ENCODE measurements at regions not wholly inside any gene's neighbourhood (a gene's known extent, or its start where the extent isn't known, plus 50 kb on each side); places are given as distances from the start of the nearest gene placed in this dataset.

- TF ChIP-seq CTCF (IDR thresholded peaks at IDR 0.05; ENCODE audit: borderline replicate concordance, extremely low read depth, low read length, poor library complexity, severe bottlenecking): no peak
- TF ChIP-seq EZH2 (IDR thresholded peaks at IDR 0.05; ENCODE audit: borderline replicate concordance, low read depth, low read length, severe bottlenecking): no peak
Observed at GRCh38 chr20:50309764-50310672, 119.4 kb downstream of the CEBPB start.

All from DND-41 (cell line).